ENCODE measurements at regions not wholly inside any gene's neighbourhood (a gene's known extent, or its start where the extent isn't known, plus 50 kb on each side); places are given as distances from the start of the nearest gene placed in this dataset.
A peak's percentile ranks its signal among the peaks of the same experiment; 100 is the strongest.

- H3K56ac ChIP-seq (replicated peaks; ENCODE audit: insufficient read length, low read depth, low read length), result no peak overlapping the region
- no peaks in the 10 kb centered on the region for H3K79me1 ChIP-seq (ENCODE audit: low read depth, low read length)
- no peaks in the 10 kb centered on the region for H3K4me1 ChIP-seq (replicated peaks in 1 of 4; ENCODE audit: control insufficient read depth in 3 of 4, insufficient read depth in 4 of 4, low read length in 3 of 4)
- no peak overlapping the region for H4K5ac ChIP-seq (ENCODE audit: insufficient read length, low read depth, low read length)
- no peaks in the 10 kb centered on the region for H3K79me2 ChIP-seq (ENCODE audit: control insufficient read depth in 1 of 2, insufficient read depth in 2 of 2, low read length in 2 of 2)
- DNase-seq (ENCODE audit: low read depth in 1 of 2, low spot score in 2 of 2), result no peak
- 80% methylated on average over 4 of the region's 4 CpGs; no CpG with 5 or more reads in 1 of the 2 experiments for WGBS, 2 experiments (ENCODE audit: extremely low coverage in 1 of 2, insufficient coverage in 1 of 2, insufficient read length in 1 of 2, insufficient replicate concordance in 2 of 2, low coverage in 1 of 2, low lambda C conversion rate in 2 of 2, missing lambda C conversion rate in 1 of 2)
- no peak overlapping the region for H2BK120ac ChIP-seq (replicated peaks; ENCODE audit: low read depth, low read length)
- H3K9ac ChIP-seq (replicated peaks in 1 of 4; ENCODE audit: extremely low read depth in 1 of 4, low read depth in 3 of 4, low read length in 3 of 4), result no peak overlapping the region
- H3K4me2 ChIP-seq (ENCODE audit: insufficient read depth in 1 of 2, low read depth in 2 of 2, low read length in 2 of 2), result no peak overlapping the region
- no peak overlapping the region for H2BK20ac ChIP-seq (ENCODE audit: low read length)
- no peaks in the 10 kb centered on the region for H3K36me3 ChIP-seq (ENCODE audit: control insufficient read depth in 2 of 4, insufficient read depth in 4 of 4, low read length in 3 of 4)
- TF ChIP-seq TAF7 (optimal IDR thresholded peaks at IDR 0.05; ENCODE audit: borderline replicate concordance, low read depth, low read length) (no peak), RAD21 (IDR thresholded peaks at IDR 0.05 in 1 of 2, conservative IDR thresholded peaks at IDR 0.05 in 1 of 2; ENCODE audit: low read depth in 2 of 2, low read length in 2 of 2) (peak; percentile 35 to 37; a peak in 3 of 4 replicates), MAFK (IDR thresholded peaks at IDR 0.05; ENCODE audit: low read depth, low read length) (no peak), CTCF (IDR thresholded peaks at IDR 0.05; ENCODE audit: control extremely low read depth in 1 of 3, insufficient read depth in 1 of 3, low read depth in 1 of 3, low read length in 3 of 3) (peak in 2 of 3 experiments; percentile 26 to 54; a peak in 2 of 4 replicates), POLR2AphosphoS5 (IDR thresholded peaks at IDR 0.05; ENCODE audit: low read depth, low read length) (no peak)
- H3K27me3 ChIP-seq (replicated peaks in 1 of 4; ENCODE audit: control insufficient read depth in 3 of 4, extremely low read depth in 1 of 4, insufficient read depth in 3 of 4, low read length in 3 of 4), result no peaks in the 10 kb centered on the region
- H3K18ac ChIP-seq (ENCODE audit: extremely low read depth, low read length), result no peak overlapping the region
- H3K14ac ChIP-seq (ENCODE audit: insufficient read length), result no peak overlapping the region
- peak; percentile 42 for FAIRE-seq
- H3K27ac ChIP-seq (ENCODE audit: low read depth, low read length), result no peak overlapping the region
- no peak overlapping the region for H2BK12ac ChIP-seq (ENCODE audit: low read depth, low read length)
- no peak overlapping the region for H2AFZ ChIP-seq (ENCODE audit: low read length)
- ChIA-PET POLR2A (ENCODE audit: partially characterized antibody) (no interaction called here), CTCF (ENCODE audit: partially characterized antibody) (interaction anchor here (0.7 to 2.3 kb wide), 22 partner anchors 10 to 914 kb away, joined by 3 to 13 read pairs (median 3); no protein-coding TSS in a partner anchor)
- H2BK5ac ChIP-seq (ENCODE audit: low read depth, low read length), result no peak overlapping the region
- H4K91ac ChIP-seq (replicated peaks; ENCODE audit: insufficient read length, low read length), result no peak overlapping the region
- no peak overlapping the region for H3K4ac ChIP-seq (replicated peaks; ENCODE audit: insufficient read length, low read depth, low read length)
- H4K8ac ChIP-seq (ENCODE audit: extremely low read depth, insufficient read depth, low read length), result no peak overlapping the region
- no peak overlapping the region for H2BK15ac ChIP-seq (ENCODE audit: low read length)
- H3K23ac ChIP-seq (ENCODE audit: insufficient read length), result no peak overlapping the region
- H3K9me3 ChIP-seq (ENCODE audit: insufficient read depth in 2 of 2, low read depth in 1 of 2, low read length in 1 of 2), result 0 out of 4 replicates have a peak, but pooled peaks cover 0 to 2% of the 10 kb centered on the region in 2 experiments
- H2AK5ac ChIP-seq (ENCODE audit: low read depth, low read length), result no peak overlapping the region
- no peak overlapping the region for H3K4me3 ChIP-seq (ENCODE audit: extremely low read depth in 1 of 4, insufficient read depth in 2 of 4, low read depth in 3 of 4, low read length in 4 of 4)
- H3K23me2 ChIP-seq (ENCODE audit: low read depth, low read length), result no peaks in the 10 kb centered on the region
- H4K20me1 ChIP-seq (replicated peaks in 1 of 2; ENCODE audit: control insufficient read depth in 1 of 2, insufficient read depth in 2 of 2, low read length in 2 of 2), result no peaks in the 10 kb centered on the region
These were observed 52.5 kb upstream of the ANTXR2 start for GRCh38 chr4:80125252-80126177.
